ENCODE measurements at regions not wholly inside any gene's neighbourhood (a gene's known extent, or its start where the extent isn't known, plus 50 kb on each side); places are given as distances from the start of the nearest gene placed in this dataset.

DNA sequence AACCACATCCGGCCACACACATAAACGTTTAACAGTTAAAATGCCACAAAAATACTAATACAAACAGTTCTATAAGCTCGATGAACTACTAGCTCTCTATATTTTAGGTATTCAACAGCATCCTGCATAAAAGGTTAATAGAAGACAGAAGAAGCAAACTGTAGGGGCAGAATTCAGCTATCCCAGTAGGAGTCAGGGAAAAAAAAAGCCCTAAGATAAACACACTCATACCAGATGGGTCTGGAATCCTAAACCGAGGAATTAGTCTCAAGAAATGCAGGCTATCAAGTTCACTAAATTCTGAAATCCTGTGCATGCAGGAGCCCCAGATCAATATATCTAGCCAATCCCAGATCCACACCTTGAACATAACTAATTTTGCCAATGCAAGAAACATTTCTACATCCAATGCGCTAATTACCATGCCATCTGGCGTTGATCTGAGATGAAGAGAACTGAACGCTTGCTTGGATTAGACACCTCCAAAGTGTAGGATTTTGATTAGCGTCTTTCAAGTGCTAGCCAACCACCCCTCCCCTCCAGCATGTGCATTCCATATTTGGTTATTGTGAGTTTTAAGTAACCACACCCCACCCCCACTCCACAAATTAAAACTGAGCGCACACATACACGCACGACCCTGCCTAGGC, 512.2 kb upstream of the INTU start:
- Histone ChIP-seq H3K9me3 (ENCODE audit: control insufficient read depth in 3 of 3, low read length in 3 of 3) (no peaks in the 10 kb centered on the region), H3K4me3 (ENCODE audit: low read length in 3 of 3) (no peak overlapping the region), H3K27ac (ENCODE audit: low read depth, low read length) (no peak overlapping the region), H3K9ac (ENCODE audit: low read depth in 1 of 3, low read length in 3 of 3) (no peak overlapping the region), H3K27me3 (ENCODE audit: control insufficient read depth in 3 of 3, insufficient read depth in 3 of 3, low read length in 3 of 3) (no peaks in the 10 kb centered on the region), H3K36me3 (ENCODE audit: control insufficient read depth in 3 of 3, insufficient read depth in 3 of 3, low read length in 3 of 3) (no peaks in the 10 kb centered on the region), H3K4me1 (ENCODE audit: control insufficient read depth in 3 of 3, insufficient read depth in 3 of 3, low read length in 3 of 3) (no peaks in the 10 kb centered on the region)

DNA sequence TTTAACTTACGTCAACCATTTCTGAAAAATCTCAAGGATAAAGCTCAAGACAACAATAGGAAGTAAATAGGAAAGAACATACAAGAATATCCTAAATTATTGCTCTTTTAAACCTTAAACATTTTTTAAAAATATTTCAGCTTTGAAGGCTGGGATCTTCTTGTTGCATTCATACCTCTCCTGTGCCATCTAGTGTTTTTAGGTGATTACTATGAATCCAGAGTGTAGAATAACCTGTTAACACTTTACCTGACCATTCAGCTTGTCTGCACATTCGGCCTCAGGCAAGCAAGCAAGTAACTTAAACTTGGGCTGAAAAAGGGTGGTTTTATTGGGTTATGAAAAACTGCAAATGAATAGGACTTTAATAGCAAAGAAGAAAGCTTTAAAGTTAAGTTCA, 507.8 kb upstream of the INTU start:
- Histone ChIP-seq H3K4me1 (ENCODE audit: control insufficient read depth in 3 of 3, insufficient read depth in 3 of 3, low read length in 3 of 3) (no peaks in the 10 kb centered on the region), H3K9ac (ENCODE audit: low read depth in 1 of 3, low read length in 3 of 3) (no peak overlapping the region), H3K9me3 (ENCODE audit: control insufficient read depth in 3 of 3, low read length in 3 of 3) (no peaks in the 10 kb centered on the region), H3K4me3 (ENCODE audit: low read length in 3 of 3) (no peak overlapping the region), H3K36me3 (ENCODE audit: control insufficient read depth in 3 of 3, insufficient read depth in 3 of 3, low read length in 3 of 3) (no peaks in the 10 kb centered on the region), H3K27me3 (ENCODE audit: control insufficient read depth in 3 of 3, insufficient read depth in 3 of 3, low read length in 3 of 3) (no peaks in the 10 kb centered on the region), H3K27ac (ENCODE audit: low read depth, low read length) (no peak overlapping the region)

DNA sequence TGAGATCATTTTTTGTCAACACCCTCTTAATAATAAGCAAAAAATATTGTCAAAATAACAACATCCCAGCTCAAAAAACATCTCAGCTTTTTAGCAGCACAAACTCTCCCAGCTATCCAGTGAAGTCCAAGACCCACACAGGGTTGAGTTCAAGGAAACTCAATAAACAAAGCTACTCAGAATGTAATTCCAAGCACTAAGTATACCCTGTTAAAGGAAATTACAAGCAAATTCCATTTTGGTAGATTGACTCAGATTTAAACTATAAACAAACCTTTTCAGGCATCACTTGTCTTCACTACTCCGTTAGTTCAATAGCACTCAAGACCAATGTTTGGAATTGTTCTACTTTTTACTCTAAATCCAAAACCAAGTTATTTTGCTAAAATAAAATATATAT, 506.0 kb upstream of the INTU start:
- Histone ChIP-seq H3K36me3 (ENCODE audit: control insufficient read depth in 3 of 3, insufficient read depth in 3 of 3, low read length in 3 of 3) (no peaks in the 10 kb centered on the region), H3K9me3 (ENCODE audit: control insufficient read depth in 3 of 3, low read length in 3 of 3) (no peaks in the 10 kb centered on the region), H3K27me3 (ENCODE audit: control insufficient read depth in 3 of 3, insufficient read depth in 3 of 3, low read length in 3 of 3) (no peaks in the 10 kb centered on the region), H3K9ac (ENCODE audit: low read depth in 1 of 3, low read length in 3 of 3) (no peak overlapping the region), H3K4me1 (ENCODE audit: control insufficient read depth in 3 of 3, insufficient read depth in 3 of 3, low read length in 3 of 3) (no peaks in the 10 kb centered on the region), H3K27ac (ENCODE audit: low read depth, low read length) (no peak overlapping the region), H3K4me3 (ENCODE audit: low read length in 3 of 3) (no peak overlapping the region)

DNA sequence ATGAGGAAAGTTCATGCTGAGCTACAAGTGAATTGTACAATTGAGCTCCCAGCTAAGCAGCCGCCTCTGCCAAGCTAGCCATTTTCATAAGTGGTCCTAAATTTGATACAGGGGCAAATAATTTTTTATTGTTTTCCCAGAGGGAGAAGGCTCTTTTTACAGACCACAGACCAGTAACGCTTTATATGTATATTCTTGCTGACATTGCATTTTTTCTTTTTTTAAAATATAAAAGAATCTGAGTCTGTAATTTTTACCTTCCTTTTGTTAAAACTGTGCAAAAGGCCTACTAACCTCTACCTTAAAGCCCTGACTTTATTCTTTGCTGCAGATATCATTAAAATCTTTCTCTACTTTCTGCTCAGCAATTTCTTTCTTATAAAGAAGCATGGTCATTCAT, 501.2 kb upstream of the INTU start:
- no peaks in the 10 kb centered on the region for H3K27me3 ChIP-seq (ENCODE audit: control insufficient read depth in 3 of 3, insufficient read depth in 3 of 3, low read length in 3 of 3)
- H3K4me3 ChIP-seq (ENCODE audit: low read length in 3 of 3): no peak overlapping the region
- H3K36me3 ChIP-seq (ENCODE audit: control insufficient read depth in 3 of 3, insufficient read depth in 3 of 3, low read length in 3 of 3): no peaks in the 10 kb centered on the region
- H3K9me3 ChIP-seq (ENCODE audit: control insufficient read depth in 3 of 3, low read length in 3 of 3): no peaks in the 10 kb centered on the region
- no peaks in the 10 kb centered on the region for H3K4me1 ChIP-seq (ENCODE audit: control insufficient read depth in 3 of 3, insufficient read depth in 3 of 3, low read length in 3 of 3)
- no peak overlapping the region for H3K27ac ChIP-seq (ENCODE audit: low read depth, low read length)
- H3K9ac ChIP-seq (ENCODE audit: low read depth in 1 of 3, low read length in 3 of 3): no peak overlapping the region

DNA sequence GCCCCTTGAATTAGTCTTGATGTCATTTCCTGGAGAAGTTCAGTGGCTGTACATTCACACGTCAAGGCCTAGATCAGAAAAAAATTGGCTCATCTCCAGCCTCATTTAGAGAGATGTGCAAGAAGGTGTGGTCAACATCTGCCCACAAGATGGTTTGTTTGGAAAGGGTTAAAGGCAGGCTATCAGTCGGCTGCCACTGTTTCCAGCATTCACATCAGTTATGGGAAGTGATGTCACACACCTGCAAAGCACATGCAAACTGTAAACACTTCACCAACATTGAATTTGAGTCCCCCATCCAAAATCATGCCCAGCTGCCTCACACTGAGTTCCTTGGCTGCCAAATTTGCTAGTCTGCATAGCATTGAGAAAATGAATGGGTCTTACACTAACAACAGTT, 498.3 kb upstream of the INTU start:
- Histone ChIP-seq H3K9ac (ENCODE audit: low read depth in 1 of 3, low read length in 3 of 3) (no peak overlapping the region), H3K9me3 (ENCODE audit: control insufficient read depth in 3 of 3, low read length in 3 of 3) (no peaks in the 10 kb centered on the region), H3K4me1 (ENCODE audit: control insufficient read depth in 3 of 3, insufficient read depth in 3 of 3, low read length in 3 of 3) (no peaks in the 10 kb centered on the region), H3K27me3 (ENCODE audit: control insufficient read depth in 3 of 3, insufficient read depth in 3 of 3, low read length in 3 of 3) (no peaks in the 10 kb centered on the region), H3K4me3 (ENCODE audit: low read length in 3 of 3) (no peak overlapping the region), H3K36me3 (ENCODE audit: control insufficient read depth in 3 of 3, insufficient read depth in 3 of 3, low read length in 3 of 3) (no peaks in the 10 kb centered on the region), H3K27ac (ENCODE audit: low read depth, low read length) (no peak overlapping the region)

GRCh38 chr4:127138586-127138985, 494.2 kb upstream of the INTU start:
- no peak overlapping the region for H3K9ac ChIP-seq (ENCODE audit: low read depth in 1 of 3, low read length in 3 of 3)
- no peaks in the 10 kb centered on the region for H3K36me3 ChIP-seq (ENCODE audit: control insufficient read depth in 3 of 3, insufficient read depth in 3 of 3, low read length in 3 of 3)

GRCh38 chr4:127139788-127140286, 492.9 kb upstream of the INTU start:
- Histone ChIP-seq H3K4me1 (ENCODE audit: control insufficient read depth in 3 of 3, insufficient read depth in 3 of 3, low read length in 3 of 3) (no peaks in the 10 kb centered on the region), H3K27me3 (ENCODE audit: control insufficient read depth in 3 of 3, insufficient read depth in 3 of 3, low read length in 3 of 3) (no peaks in the 10 kb centered on the region), H3K9ac (ENCODE audit: low read depth in 1 of 3, low read length in 3 of 3) (no peak overlapping the region), H3K9me3 (ENCODE audit: control insufficient read depth in 3 of 3, low read length in 3 of 3) (no peaks in the 10 kb centered on the region), H3K36me3 (ENCODE audit: control insufficient read depth in 3 of 3, insufficient read depth in 3 of 3, low read length in 3 of 3) (no peaks in the 10 kb centered on the region), H3K4me3 (ENCODE audit: low read length in 3 of 3) (no peak overlapping the region), H3K27ac (ENCODE audit: low read depth, low read length) (no peak overlapping the region)

More at GRCh38 chr4:127138586-127138985, 494.2 kb upstream of the INTU start:
- no peak overlapping the region for H3K4me3 ChIP-seq (ENCODE audit: low read length in 3 of 3)
- no peak overlapping the region for H3K27ac ChIP-seq (ENCODE audit: low read depth, low read length)
- no peaks in the 10 kb centered on the region for H3K9me3 ChIP-seq (ENCODE audit: control insufficient read depth in 3 of 3, low read length in 3 of 3)
- no peaks in the 10 kb centered on the region for H3K4me1 ChIP-seq (ENCODE audit: control insufficient read depth in 3 of 3, insufficient read depth in 3 of 3, low read length in 3 of 3)
- H3K27me3 ChIP-seq (ENCODE audit: control insufficient read depth in 3 of 3, insufficient read depth in 3 of 3, low read length in 3 of 3): no peaks in the 10 kb centered on the region

DNA sequence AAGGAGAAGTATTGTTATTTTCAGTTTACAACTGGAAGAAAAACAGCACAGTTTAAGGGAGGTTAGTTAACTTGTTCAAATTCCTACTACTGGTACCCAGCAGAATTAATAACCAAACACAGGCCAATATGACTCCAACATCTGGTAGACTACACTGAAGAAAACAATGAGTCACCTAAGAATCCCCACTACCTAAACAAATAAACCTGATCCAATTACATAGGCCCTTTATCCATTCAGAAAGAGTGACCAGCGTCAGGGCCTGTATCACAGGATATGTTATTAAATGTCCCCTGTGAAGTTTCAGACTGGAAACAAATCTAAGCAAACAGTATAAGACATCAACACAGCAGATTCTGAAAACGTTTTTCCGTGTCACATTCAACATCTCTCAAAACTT, 492.5 kb upstream of the INTU start:
- Histone ChIP-seq H3K4me1 (ENCODE audit: control insufficient read depth in 3 of 3, insufficient read depth in 3 of 3, low read length in 3 of 3) (no peaks in the 10 kb centered on the region), H3K4me3 (ENCODE audit: low read length in 3 of 3) (no peak overlapping the region), H3K27me3 (ENCODE audit: control insufficient read depth in 3 of 3, insufficient read depth in 3 of 3, low read length in 3 of 3) (no peaks in the 10 kb centered on the region), H3K36me3 (ENCODE audit: control insufficient read depth in 3 of 3, insufficient read depth in 3 of 3, low read length in 3 of 3) (no peaks in the 10 kb centered on the region), H3K9ac (ENCODE audit: low read depth in 1 of 3, low read length in 3 of 3) (no peak overlapping the region), H3K9me3 (ENCODE audit: control insufficient read depth in 3 of 3, low read length in 3 of 3) (no peaks in the 10 kb centered on the region), H3K27ac (ENCODE audit: low read depth, low read length) (no peak overlapping the region)

GRCh38 chr4:127141856-127142255, 490.9 kb upstream of the INTU start:
- Histone ChIP-seq H3K9me3 (ENCODE audit: control insufficient read depth in 3 of 3, low read length in 3 of 3) (no peaks in the 10 kb centered on the region), H3K36me3 (ENCODE audit: control insufficient read depth in 3 of 3, insufficient read depth in 3 of 3, low read length in 3 of 3) (no peaks in the 10 kb centered on the region), H3K27ac (ENCODE audit: low read depth, low read length) (no peak overlapping the region), H3K9ac (ENCODE audit: low read depth in 1 of 3, low read length in 3 of 3) (no peak overlapping the region), H3K4me3 (ENCODE audit: low read length in 3 of 3) (no peak overlapping the region), H3K4me1 (ENCODE audit: control insufficient read depth in 3 of 3, insufficient read depth in 3 of 3, low read length in 3 of 3) (no peaks in the 10 kb centered on the region), H3K27me3 (ENCODE audit: control insufficient read depth in 3 of 3, insufficient read depth in 3 of 3, low read length in 3 of 3) (no peaks in the 10 kb centered on the region)

DNA sequence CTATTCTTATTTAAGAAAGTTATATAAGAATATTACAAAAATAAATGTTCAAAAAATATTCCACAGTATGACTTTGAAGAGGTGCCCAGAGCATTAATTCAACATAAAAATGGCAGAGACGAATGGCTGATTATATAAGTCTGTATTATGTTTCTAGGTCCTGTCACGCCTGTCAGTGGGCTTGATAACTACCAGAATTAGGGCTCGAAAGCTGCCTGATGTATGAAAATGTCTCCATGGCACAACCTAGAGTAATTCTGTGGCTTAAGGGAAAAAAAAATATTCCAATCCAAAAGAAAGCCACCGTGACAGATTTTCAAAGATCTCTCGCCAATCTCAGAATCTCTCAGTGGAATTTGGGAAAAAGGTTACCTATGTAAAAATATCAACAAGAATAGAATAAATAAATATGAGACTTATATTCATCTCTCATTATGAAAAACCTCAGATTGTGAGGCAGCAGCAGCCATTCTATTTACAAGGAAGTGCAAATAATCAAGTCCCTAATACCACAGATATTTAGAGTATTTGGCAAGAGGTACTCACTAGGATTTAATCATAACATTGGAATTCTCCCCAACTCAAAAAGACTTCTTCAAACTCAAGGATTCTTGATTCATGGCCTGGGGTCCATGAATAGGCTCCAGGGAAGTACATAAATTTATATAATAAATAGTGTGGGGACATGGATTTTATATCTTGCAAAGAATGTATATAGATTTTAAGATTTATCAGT, 489.1 kb upstream of the INTU start:
- Histone ChIP-seq H3K9me3 (ENCODE audit: control insufficient read depth in 3 of 3, low read length in 3 of 3) (no peaks in the 10 kb centered on the region), H3K4me3 (ENCODE audit: low read length in 3 of 3) (no peak overlapping the region), H3K4me1 (ENCODE audit: control insufficient read depth in 3 of 3, insufficient read depth in 3 of 3, low read length in 3 of 3) (no peaks in the 10 kb centered on the region), H3K27ac (ENCODE audit: low read depth, low read length) (no peak overlapping the region), H3K27me3 (ENCODE audit: control insufficient read depth in 3 of 3, insufficient read depth in 3 of 3, low read length in 3 of 3) (no peaks in the 10 kb centered on the region), H3K36me3 (ENCODE audit: control insufficient read depth in 3 of 3, insufficient read depth in 3 of 3, low read length in 3 of 3) (no peaks in the 10 kb centered on the region), H3K9ac (ENCODE audit: low read depth in 1 of 3, low read length in 3 of 3) (no peak overlapping the region)
